ENCODE measurements at regions not wholly inside any gene's neighbourhood (a gene's known extent, or its start where the extent isn't known, plus 50 kb on each side); places are given as distances from the start of the nearest gene placed in this dataset.

GRCh38 chr6:145063091-145063490 is 672.2 kb downstream of the EPM2A start (continued):
- TF ChIP-seq MLX (CRISPR knock-in tag; IDR thresholded peaks at IDR 0.05) (no peak), PREB (CRISPR knock-in tag; IDR thresholded peaks at IDR 0.05; ENCODE audit: borderline replicate concordance) (no peak), ZNF232 (CRISPR knock-in tag; IDR thresholded peaks at IDR 0.05) (no peak), ZNF532 (CRISPR knock-in tag; IDR thresholded peaks at IDR 0.05; ENCODE audit: borderline replicate concordance) (no peak)

- Mint-ChIP-seq H3K4me1 (no peaks in the 10 kb centered on the region), H3K9me3 (peaks cover 4% of the 10 kb centered on the region; the same call in 1 of the 2 replicates), H3K4me3 (no peak overlapping the region), H3K27me3 (ENCODE audit: low read depth) (no peaks in the 10 kb centered on the region), H3K36me3 (no peaks in the 10 kb centered on the region), H3K27ac (no peak overlapping the region)
- no peak for ATAC-seq
- POLR2A ChIA-PET = no interaction called here
- TF ChIP-seq ZNF232 (CRISPR knock-in tag; IDR thresholded peaks at IDR 0.05) (no peak), ZNF121 (CRISPR knock-in tag; IDR thresholded peaks at IDR 0.05) (no peak), ARID4B (CRISPR knock-in tag; IDR thresholded peaks at IDR 0.05; ENCODE audit: borderline replicate concordance) (no peak), FOXP1 (CRISPR knock-in tag; IDR thresholded peaks at IDR 0.05; ENCODE audit: borderline replicate concordance) (no peak), ATF6 (CRISPR knock-in tag; IDR thresholded peaks at IDR 0.05) (no peak), IRF2 (CRISPR knock-in tag; IDR thresholded peaks at IDR 0.05; ENCODE audit: borderline replicate concordance, low read depth) (no peak), ZNF425 (CRISPR knock-in tag; conservative IDR thresholded peaks at IDR 0.05) (no peak), HMGA2 (CRISPR knock-in tag; IDR thresholded peaks at IDR 0.05) (no peak), ZNF532 (CRISPR knock-in tag; IDR thresholded peaks at IDR 0.05; ENCODE audit: borderline replicate concordance) (no peak), KAT7 (CRISPR knock-in tag; IDR thresholded peaks at IDR 0.05; ENCODE audit: borderline replicate concordance) (no peak)
- no peak for DNase-seq (ENCODE audit: low spot score)
- CTCF ChIA-PET = no interaction called here
These were observed 667.9 kb downstream of the EPM2A start for GRCh38 chr6:145067430-145067829.

Measured in WTC11 (cell line).